H1 (cell line): ENCODE measurements at regions not wholly inside any gene's neighbourhood (a gene's known extent, or its start where the extent isn't known, plus 50 kb on each side); places are given as distances from the start of the nearest gene placed in this dataset.

Experiments
- BRCA1 ChIP-seq: IDR thresholded peaks from 2 replicates; pipeline ENCODE4 v1.6.1; 2012; ENCODE audit warnings: low read depth, low read length, improper control_type of control experiment
- TF ChIP-seq, protein P1 (sequence below), 3 experiments: IDR thresholded peaks; 1 replicate in 2 of 3; 2 replicates in 1 of 3; pipeline versions ENCODE4 v1.5.1 to v1.6.1; 2011; ENCODE audit warnings: low read length in 3 of 3, mild to moderate bottlenecking in 3 of 3, inconsistent platforms in 2 of 3, low read depth in 1 of 3, moderate library complexity in 1 of 3; ENCODE audit not compliant: insufficient read depth in 1 of 3; ENCODE audit errors: control extremely low read depth in 1 of 3

DNA sequence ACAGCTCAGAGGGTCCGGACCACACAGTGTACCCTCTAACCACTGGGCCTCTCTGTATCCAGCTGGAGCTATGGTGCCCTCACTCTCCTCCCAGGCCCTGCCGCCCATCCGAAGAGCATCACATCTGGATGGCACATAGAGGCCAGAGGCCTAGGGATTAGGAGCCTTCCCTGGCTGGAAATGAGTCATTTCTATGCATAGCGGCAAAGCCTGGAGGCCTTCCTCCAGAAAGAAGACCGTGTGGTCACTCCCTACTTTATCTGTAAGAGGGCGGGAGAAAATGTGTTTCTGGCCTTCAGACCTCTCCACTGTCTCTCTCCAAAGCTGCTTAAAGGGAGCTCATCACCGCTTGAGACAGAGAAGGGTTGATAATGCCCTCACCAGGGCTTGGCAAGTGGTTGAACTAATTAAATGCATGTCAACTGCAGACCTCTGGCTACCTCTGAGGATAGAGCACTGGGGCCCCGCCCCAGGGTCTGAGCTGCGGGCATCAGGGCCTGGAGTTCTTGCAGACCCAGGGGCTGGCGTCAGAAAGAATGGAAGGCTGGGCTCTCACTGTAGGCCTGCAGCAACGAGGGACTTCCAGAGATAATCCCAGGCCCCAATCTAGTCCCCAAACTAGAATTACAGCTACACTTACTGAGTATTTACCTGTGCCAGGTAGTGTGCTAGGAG lies 122.2 kb downstream of the IRX5 start (continued):
- TF ChIP-seq BRCA1 = no peak
- TF ChIP-seq, protein P1, sequence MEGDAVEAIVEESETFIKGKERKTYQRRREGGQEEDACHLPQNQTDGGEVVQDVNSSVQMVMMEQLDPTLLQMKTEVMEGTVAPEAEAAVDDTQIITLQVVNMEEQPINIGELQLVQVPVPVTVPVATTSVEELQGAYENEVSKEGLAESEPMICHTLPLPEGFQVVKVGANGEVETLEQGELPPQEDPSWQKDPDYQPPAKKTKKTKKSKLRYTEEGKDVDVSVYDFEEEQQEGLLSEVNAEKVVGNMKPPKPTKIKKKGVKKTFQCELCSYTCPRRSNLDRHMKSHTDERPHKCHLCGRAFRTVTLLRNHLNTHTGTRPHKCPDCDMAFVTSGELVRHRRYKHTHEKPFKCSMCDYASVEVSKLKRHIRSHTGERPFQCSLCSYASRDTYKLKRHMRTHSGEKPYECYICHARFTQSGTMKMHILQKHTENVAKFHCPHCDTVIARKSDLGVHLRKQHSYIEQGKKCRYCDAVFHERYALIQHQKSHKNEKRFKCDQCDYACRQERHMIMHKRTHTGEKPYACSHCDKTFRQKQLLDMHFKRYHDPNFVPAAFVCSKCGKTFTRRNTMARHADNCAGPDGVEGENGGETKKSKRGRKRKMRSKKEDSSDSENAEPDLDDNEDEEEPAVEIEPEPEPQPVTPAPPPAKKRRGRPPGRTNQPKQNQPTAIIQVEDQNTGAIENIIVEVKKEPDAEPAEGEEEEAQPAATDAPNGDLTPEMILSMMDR (IDR thresholded peaks at IDR 0.05; ENCODE audit: control extremely low read depth in 1 of 3, insufficient read depth in 1 of 3, low read depth in 1 of 3, low read length in 3 of 3) = no peak
